ENCODE measurements at regions not wholly inside any gene's neighbourhood (a gene's known extent, or its start where the extent isn't known, plus 50 kb on each side); places are given as distances from the start of the nearest gene placed in this dataset.

- intact Hi-C loops (cut with DNase I) = no loop called here
- WGBS, 2 donors = 89 to 92% methylated on average over 8 of the region's 8 CpGs
Observed at GRCh38 chr18:64974391-64975125, 776.3 kb upstream of the CDH7 start.

GRCh38 chr18:64972545-64972944 lies 778.3 kb upstream of the CDH7 start:
- Histone ChIP-seq H3K27ac (no peak overlapping the region), H3K4me3 (no peak overlapping the region), H3K4me1 (no peaks in the 10 kb centered on the region), H3K27me3 (no peaks in the 10 kb centered on the region), H3K9me3 (no peaks in the 10 kb centered on the region), H3K36me3 (no peaks in the 10 kb centered on the region)
- TF ChIP-seq POLR2A (IDR thresholded peaks at IDR 0.05) (no peak), EP300 (IDR thresholded peaks at IDR 0.05) (no peak), CTCF (IDR thresholded peaks at IDR 0.05) (no peak), POLR2AphosphoS5 (IDR thresholded peaks at IDR 0.05) (no peak)
- no peak for DNase-seq
- intact Hi-C loops (cut with DNase I) = no loop called here
- WGBS, 2 donors = 43 to 57% methylated on average over 2 of the region's 2 CpGs

More at GRCh38 chr18:64974391-64975125, 776.3 kb upstream of the CDH7 start:
- no peak for DNase-seq
- Histone ChIP-seq H3K36me3 (no peaks in the 10 kb centered on the region), H3K4me1 (no peaks in the 10 kb centered on the region), H3K9me3 (no peaks in the 10 kb centered on the region), H3K27me3 (no peaks in the 10 kb centered on the region), H3K4me3 (no peak overlapping the region), H3K27ac (no peak overlapping the region)
- no peak for TF ChIP-seq POLR2A (IDR thresholded peaks at IDR 0.05)
- no peak for TF ChIP-seq EP300 (IDR thresholded peaks at IDR 0.05)
- TF ChIP-seq POLR2AphosphoS5 (IDR thresholded peaks at IDR 0.05) = no peak
- no peak for TF ChIP-seq CTCF (IDR thresholded peaks at IDR 0.05)

- DNase-seq = no peak
- no peaks in the 10 kb centered on the region for H3K4me1 ChIP-seq
- H3K27me3 ChIP-seq = no peaks in the 10 kb centered on the region
- no peaks in the 10 kb centered on the region for H3K9me3 ChIP-seq
- intact Hi-C loops (cut with DNase I) = no loop called here
- H3K4me3 ChIP-seq = no peak overlapping the region
- TF ChIP-seq CTCF (IDR thresholded peaks at IDR 0.05) = no peak
- H3K36me3 ChIP-seq = no peaks in the 10 kb centered on the region
- no peak overlapping the region for H3K27ac ChIP-seq
Observed at GRCh38 chr18:64966667-64967066, 784.1 kb upstream of the CDH7 start.

GRCh38 chr18:64956465-64956864 lies 794.3 kb upstream of the CDH7 start:
- Histone ChIP-seq H3K36me3 (no peaks in the 10 kb centered on the region), H3K4me3 (no peak overlapping the region), H3K9me3 (no peaks in the 10 kb centered on the region), H3K27ac (no peak overlapping the region), H3K27me3 (no peaks in the 10 kb centered on the region), H3K4me1 (no peaks in the 10 kb centered on the region)
- intact Hi-C loops (cut with DNase I) = no loop called here
- no peak for DNase-seq
- TF ChIP-seq POLR2A (IDR thresholded peaks at IDR 0.05) (no peak), POLR2AphosphoS5 (IDR thresholded peaks at IDR 0.05) (no peak), EP300 (IDR thresholded peaks at IDR 0.05) (no peak), CTCF (IDR thresholded peaks at IDR 0.05) (no peak)
- 86 to 91% methylated on average over 3 of the region's 3 CpGs for WGBS, 2 donors

- H3K27ac ChIP-seq = no peak overlapping the region
- TF ChIP-seq POLR2A (IDR thresholded peaks at IDR 0.05) (no peak), EP300 (IDR thresholded peaks at IDR 0.05) (no peak), CTCF (IDR thresholded peaks at IDR 0.05) (no peak), POLR2AphosphoS5 (IDR thresholded peaks at IDR 0.05) (no peak)
- H3K36me3 ChIP-seq = no peaks in the 10 kb centered on the region
- H3K4me1 ChIP-seq = no peaks in the 10 kb centered on the region
- H3K27me3 ChIP-seq = no peaks in the 10 kb centered on the region
- no peak for DNase-seq
- H3K9me3 ChIP-seq = no peaks in the 10 kb centered on the region
- no peak overlapping the region for H3K4me3 ChIP-seq
- intact Hi-C loops (cut with DNase I) = no loop called here
- 95 to 96% methylated on average over 4 of the region's 4 CpGs for WGBS, 2 donors
Observed at GRCh38 chr18:64949885-64950284, 800.9 kb upstream of the CDH7 start.
